ENCODE measurements at regions not wholly inside any gene's neighbourhood (a gene's known extent, or its start where the extent isn't known, plus 50 kb on each side); places are given as distances from the start of the nearest gene placed in this dataset.

DNA sequence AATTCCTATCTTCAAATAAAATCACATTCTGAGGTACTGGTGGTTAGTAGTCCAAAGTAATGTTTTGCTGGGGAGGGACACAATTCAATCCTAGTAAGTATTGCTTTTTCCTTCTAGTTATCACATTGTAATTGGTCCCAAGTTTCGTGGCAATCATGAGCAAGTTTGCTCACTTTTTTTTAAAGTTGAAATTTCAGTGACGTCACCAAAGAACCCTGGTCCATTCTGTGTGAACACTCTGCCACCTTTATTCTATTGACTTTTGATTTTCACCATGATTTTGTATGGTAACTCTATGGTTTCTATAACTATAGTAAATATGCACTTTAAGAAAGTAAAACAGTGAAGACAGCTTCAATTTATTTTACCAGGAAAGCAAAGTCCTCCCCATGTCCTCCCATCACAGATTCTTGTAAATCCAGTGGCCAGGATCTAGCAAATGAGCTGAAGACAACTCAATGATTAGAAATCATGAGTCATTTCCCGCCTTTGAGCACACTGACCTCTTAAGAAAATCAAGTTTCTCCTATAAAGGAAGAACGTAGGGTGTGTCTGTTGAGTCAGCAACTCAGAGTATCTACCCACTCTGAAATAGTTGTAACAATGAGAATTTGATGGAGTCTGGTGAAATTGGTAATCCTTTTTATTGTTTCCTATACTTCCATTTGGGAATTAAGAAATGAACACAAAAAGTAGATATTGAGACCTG, 1306.6 kb upstream of the PABPC4L start:
- Histone ChIP-seq H2AFZ (peak overlapping the region; percentile 64; the same call in 1 of the 2 replicates), H4K20me1 (replicated peaks; ENCODE audit: insufficient read depth) (no peaks in the 10 kb centered on the region), H3K4me3 (no peak overlapping the region), H3K36me3 (ENCODE audit: insufficient read depth) (no peaks in the 10 kb centered on the region), H3K79me2 (replicated peaks; ENCODE audit: insufficient read depth) (no peaks in the 10 kb centered on the region), H3K4me2 (no peak overlapping the region), H3K27ac (ENCODE audit: low read depth) (no peak overlapping the region), H3F3A (replicated peaks; ENCODE audit: low read depth) (no peaks in the 10 kb centered on the region), H3K9me2 (ENCODE audit: insufficient read depth) (no peaks in the 10 kb centered on the region), H3K4me1 (ENCODE audit: insufficient read depth) (no peaks in the 10 kb centered on the region), H3K27me3 (ENCODE audit: insufficient read depth) (no peaks in the 10 kb centered on the region)
- Mint-ChIP-seq H3K9me3 (no peaks in the 10 kb centered on the region), H3K4me3 (no peak overlapping the region), H3K27ac (no peak overlapping the region), H3K36me3 (ENCODE audit: low read depth) (no peaks in the 10 kb centered on the region), H3K27me3 (ENCODE audit: insufficient read depth, low read depth, poor library complexity) (no peaks in the 10 kb centered on the region), H3K4me1 (no peaks in the 10 kb centered on the region)
- no peak for DNase-seq (ENCODE audit: low spot score)
- TF ChIP-seq NANOG (IDR thresholded peaks at IDR 0.05; ENCODE audit: borderline replicate concordance) (no peak), EZH2phosphoT487 (IDR thresholded peaks at IDR 0.05; ENCODE audit: unreplicated experiment) (no peak), POLR2AphosphoS5 (IDR thresholded peaks at IDR 0.05; ENCODE audit: low read depth) (no peak), JUNB (IDR thresholded peaks at IDR 0.05; ENCODE audit: unreplicated experiment) (no peak)
- TF ChIP-seq, protein P1, sequence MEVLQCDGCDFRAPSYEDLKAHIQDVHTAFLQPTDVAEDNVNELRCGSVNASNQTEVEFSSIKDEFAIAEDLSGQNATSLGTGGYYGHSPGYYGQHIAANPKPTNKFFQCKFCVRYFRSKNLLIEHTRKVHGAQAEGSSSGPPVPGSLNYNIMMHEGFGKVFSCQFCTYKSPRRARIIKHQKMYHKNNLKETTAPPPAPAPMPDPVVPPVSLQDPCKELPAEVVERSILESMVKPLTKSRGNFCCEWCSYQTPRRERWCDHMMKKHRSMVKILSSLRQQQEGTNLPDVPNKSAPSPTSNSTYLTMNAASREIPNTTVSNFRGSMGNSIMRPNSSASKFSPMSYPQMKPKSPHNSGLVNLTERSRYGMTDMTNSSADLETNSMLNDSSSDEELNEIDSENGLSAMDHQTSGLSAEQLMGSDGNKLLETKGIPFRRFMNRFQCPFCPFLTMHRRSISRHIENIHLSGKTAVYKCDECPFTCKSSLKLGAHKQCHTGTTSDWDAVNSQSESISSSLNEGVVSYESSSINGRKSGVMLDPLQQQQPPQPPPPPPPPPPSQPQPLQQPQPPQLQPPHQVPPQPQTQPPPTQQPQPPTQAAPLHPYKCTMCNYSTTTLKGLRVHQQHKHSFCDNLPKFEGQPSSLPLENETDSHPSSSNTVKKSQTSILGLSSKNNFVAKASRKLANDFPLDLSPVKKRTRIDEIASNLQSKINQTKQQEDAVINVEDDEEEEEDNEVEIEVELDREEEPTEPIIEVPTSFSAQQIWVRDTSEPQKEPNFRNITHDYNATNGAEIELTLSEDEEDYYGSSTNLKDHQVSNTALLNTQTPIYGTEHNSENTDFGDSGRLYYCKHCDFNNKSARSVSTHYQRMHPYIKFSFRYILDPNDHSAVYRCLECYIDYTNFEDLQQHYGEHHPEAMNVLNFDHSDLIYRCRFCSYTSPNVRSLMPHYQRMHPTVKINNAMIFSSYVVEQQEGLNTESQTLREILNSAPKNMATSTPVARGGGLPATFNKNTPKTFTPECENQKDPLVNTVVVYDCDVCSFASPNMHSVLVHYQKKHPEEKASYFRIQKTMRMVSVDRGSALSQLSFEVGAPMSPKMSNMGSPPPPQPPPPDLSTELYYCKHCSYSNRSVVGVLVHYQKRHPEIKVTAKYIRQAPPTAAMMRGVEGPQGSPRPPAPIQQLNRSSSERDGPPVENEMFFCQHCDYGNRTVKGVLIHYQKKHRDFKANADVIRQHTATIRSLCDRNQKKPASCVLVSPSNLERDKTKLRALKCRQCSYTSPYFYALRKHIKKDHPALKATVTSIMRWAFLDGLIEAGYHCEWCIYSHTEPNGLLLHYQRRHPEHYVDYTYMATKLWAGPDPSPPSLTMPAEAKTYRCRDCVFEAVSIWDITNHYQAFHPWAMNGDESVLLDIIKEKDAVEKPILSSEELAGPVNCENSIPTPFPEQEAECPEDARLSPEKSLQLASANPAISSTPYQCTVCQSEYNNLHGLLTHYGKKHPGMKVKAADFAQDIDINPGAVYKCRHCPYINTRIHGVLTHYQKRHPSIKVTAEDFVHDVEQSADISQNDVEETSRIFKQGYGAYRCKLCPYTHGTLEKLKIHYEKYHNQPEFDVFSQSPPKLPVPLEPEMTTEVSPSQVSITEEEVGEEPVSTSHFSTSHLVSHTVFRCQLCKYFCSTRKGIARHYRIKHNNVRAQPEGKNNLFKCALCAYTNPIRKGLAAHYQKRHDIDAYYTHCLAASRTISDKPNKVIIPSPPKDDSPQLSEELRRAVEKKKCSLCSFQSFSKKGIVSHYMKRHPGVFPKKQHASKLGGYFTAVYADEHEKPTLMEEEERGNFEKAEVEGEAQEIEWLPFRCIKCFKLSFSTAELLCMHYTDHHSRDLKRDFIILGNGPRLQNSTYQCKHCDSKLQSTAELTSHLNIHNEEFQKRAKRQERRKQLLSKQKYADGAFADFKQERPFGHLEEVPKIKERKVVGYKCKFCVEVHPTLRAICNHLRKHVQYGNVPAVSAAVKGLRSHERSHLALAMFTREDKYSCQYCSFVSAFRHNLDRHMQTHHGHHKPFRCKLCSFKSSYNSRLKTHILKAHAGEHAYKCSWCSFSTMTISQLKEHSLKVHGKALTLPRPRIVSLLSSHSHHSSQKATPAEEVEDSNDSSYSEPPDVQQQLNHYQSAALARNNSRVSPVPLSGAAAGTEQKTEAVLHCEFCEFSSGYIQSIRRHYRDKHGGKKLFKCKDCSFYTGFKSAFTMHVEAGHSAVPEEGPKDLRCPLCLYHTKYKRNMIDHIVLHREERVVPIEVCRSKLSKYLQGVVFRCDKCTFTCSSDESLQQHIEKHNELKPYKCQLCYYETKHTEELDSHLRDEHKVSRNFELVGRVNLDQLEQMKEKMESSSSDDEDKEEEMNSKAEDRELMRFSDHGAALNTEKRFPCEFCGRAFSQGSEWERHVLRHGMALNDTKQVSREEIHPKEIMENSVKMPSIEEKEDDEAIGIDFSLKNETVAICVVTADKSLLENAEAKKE (CRISPR knock-in tag; IDR thresholded peaks at IDR 0.05) = no peak
- ATAC-seq = no peak

DNA sequence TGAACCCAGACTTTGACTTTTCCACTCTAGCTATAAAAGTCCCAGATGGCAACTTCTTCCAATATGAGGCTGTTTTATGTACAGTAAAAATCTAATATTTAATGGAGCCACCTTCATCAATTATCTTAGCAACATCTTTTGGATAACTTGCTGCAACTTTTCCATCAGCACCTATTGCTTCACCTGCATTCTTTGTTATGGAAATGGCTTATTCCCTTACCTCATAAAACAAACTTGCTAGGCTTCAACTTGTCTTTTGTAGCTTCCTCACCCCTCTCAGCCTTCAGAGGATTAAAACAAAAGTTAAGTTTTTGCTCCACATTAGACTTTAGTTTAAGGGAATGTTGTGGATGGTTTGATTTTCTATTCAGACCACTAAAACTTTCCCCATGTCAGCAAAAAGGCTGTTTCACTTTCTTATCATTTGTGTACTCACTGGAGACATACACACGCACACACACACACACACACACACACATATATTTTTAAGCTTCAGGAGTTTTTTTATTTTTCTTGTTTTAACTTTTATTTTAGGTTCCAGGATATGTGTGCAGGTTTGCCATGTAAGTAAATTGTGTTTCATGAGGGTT, 1296.1 kb upstream of the PABPC4L start:
- H3K79me2 ChIP-seq (replicated peaks; ENCODE audit: insufficient read depth) = no peaks in the 10 kb centered on the region
- no peaks in the 10 kb centered on the region for H4K20me1 ChIP-seq (replicated peaks; ENCODE audit: insufficient read depth)
- H3K36me3 Mint-ChIP-seq (ENCODE audit: low read depth) = no peaks in the 10 kb centered on the region; the same call in 2 of the 3 replicates
- peak overlapping the region; percentile 75 for H3K27ac Mint-ChIP-seq
- H3K27me3 Mint-ChIP-seq (ENCODE audit: insufficient read depth, low read depth, poor library complexity) = no peaks in the 10 kb centered on the region
- H3K4me3 Mint-ChIP-seq = no peak overlapping the region
- H3K9me2 ChIP-seq (ENCODE audit: insufficient read depth) = no peaks in the 10 kb centered on the region
- no peaks in the 10 kb centered on the region for H3K27me3 ChIP-seq (ENCODE audit: insufficient read depth)
- H3F3A ChIP-seq (replicated peaks; ENCODE audit: low read depth) = no peaks in the 10 kb centered on the region
- ATAC-seq (no peak), DNase-seq (ENCODE audit: low spot score) (peak; percentile 26)
- no peak overlapping the region for H3K4me3 ChIP-seq
- no peak overlapping the region for H3K27ac ChIP-seq (ENCODE audit: low read depth)
- H3K4me2 ChIP-seq = no peak overlapping the region
- H3K4me1 Mint-ChIP-seq = peaks cover 7% of the 10 kb centered on the region; the same call in 2 of the 3 replicates
- H3K36me3 ChIP-seq (ENCODE audit: insufficient read depth) = no peaks in the 10 kb centered on the region
- no peaks in the 10 kb centered on the region for H3K4me1 ChIP-seq (ENCODE audit: insufficient read depth)
- H2AFZ ChIP-seq = no peak overlapping the region
- no peaks in the 10 kb centered on the region for H3K9me3 Mint-ChIP-seq
- TF ChIP-seq ZNF114 (CRISPR knock-in tag; IDR thresholded peaks at IDR 0.05) (no peak), JUNB (IDR thresholded peaks at IDR 0.05; ENCODE audit: unreplicated experiment) (no peak)
